ENCODE measurements at regions not wholly inside any gene's neighbourhood (a gene's known extent, or its start where the extent isn't known, plus 50 kb on each side); places are given as distances from the start of the nearest gene placed in this dataset.

GRCh38 chr15:94815110-94815731 lies 583.9 kb downstream of the MCTP2 start:
- H3K79me2 ChIP-seq (ENCODE audit: control insufficient read depth, low read length), result no peaks in the 10 kb centered on the region
- H4K20me1 ChIP-seq (ENCODE audit: control insufficient read depth, insufficient read depth, low read depth, low read length), result no peaks in the 10 kb centered on the region
- H3K4me3 ChIP-seq (ENCODE audit: low read length), result no peak overlapping the region
- no peaks in the 10 kb centered on the region for H3K9me3 ChIP-seq (ENCODE audit: control insufficient read depth, insufficient read depth, low read length)
- no peak overlapping the region for H3K4me2 ChIP-seq (ENCODE audit: low read length)
- H3K4me1 ChIP-seq (ENCODE audit: control insufficient read depth, low read length), result no peaks in the 10 kb centered on the region
- TF ChIP-seq CTCF (IDR thresholded peaks at IDR 0.05; ENCODE audit: low read depth, low read length, poor library complexity, severe bottlenecking), result no peak
- TF ChIP-seq EZH2phosphoT487 (IDR thresholded peaks at IDR 0.05; ENCODE audit: borderline replicate concordance, low read length), result no peak
- no peak overlapping the region for H3K27ac ChIP-seq (ENCODE audit: low read depth, low read length)
- H3F3A ChIP-seq (ENCODE audit: control insufficient read depth, insufficient read depth), result no peaks in the 10 kb centered on the region
- no peaks in the 10 kb centered on the region for H3K27me3 ChIP-seq (ENCODE audit: control insufficient read depth, low read length)
- H3K36me3 ChIP-seq (ENCODE audit: control insufficient read depth, low read length), result no peaks in the 10 kb centered on the region
- H3K9me2 ChIP-seq (replicated peaks; ENCODE audit: control insufficient read depth, low read length), result no peaks in the 10 kb centered on the region

GRCh38 chr15:94815914-94816313 lies 584.6 kb downstream of the MCTP2 start:
- H3K4me2 ChIP-seq (ENCODE audit: low read length), result no peak overlapping the region
- H3K27me3 ChIP-seq (ENCODE audit: control insufficient read depth, low read length), result no peaks in the 10 kb centered on the region
- no peaks in the 10 kb centered on the region for H3F3A ChIP-seq (ENCODE audit: control insufficient read depth, insufficient read depth)
- no peaks in the 10 kb centered on the region for H3K36me3 ChIP-seq (ENCODE audit: control insufficient read depth, low read length)
- no peak overlapping the region for H3K27ac ChIP-seq (ENCODE audit: low read depth, low read length)
- H3K9me3 ChIP-seq (ENCODE audit: control insufficient read depth, insufficient read depth, low read length), result no peaks in the 10 kb centered on the region
- H3K4me3 ChIP-seq (ENCODE audit: low read length), result no peak overlapping the region
- H3K9me2 ChIP-seq (replicated peaks; ENCODE audit: control insufficient read depth, low read length), result no peaks in the 10 kb centered on the region
- no peaks in the 10 kb centered on the region for H3K4me1 ChIP-seq (ENCODE audit: control insufficient read depth, low read length)
- H3K79me2 ChIP-seq (ENCODE audit: control insufficient read depth, low read length), result no peaks in the 10 kb centered on the region
- H4K20me1 ChIP-seq (ENCODE audit: control insufficient read depth, insufficient read depth, low read depth, low read length), result no peaks in the 10 kb centered on the region
- TF ChIP-seq EZH2phosphoT487 (IDR thresholded peaks at IDR 0.05; ENCODE audit: borderline replicate concordance, low read length), result no peak
- TF ChIP-seq CTCF (IDR thresholded peaks at IDR 0.05; ENCODE audit: low read depth, low read length, poor library complexity, severe bottlenecking), result no peak

GRCh38 chr15:94829887-94830884 lies 598.8 kb downstream of the MCTP2 start:
- Histone ChIP-seq H3K4me3 (ENCODE audit: low read length) (no peak overlapping the region), H4K20me1 (ENCODE audit: control insufficient read depth, insufficient read depth, low read depth, low read length) (no peaks in the 10 kb centered on the region), H3K27ac (ENCODE audit: low read depth, low read length) (no peak overlapping the region), H3K9me3 (ENCODE audit: control insufficient read depth, insufficient read depth, low read length) (no peaks in the 10 kb centered on the region), H3K27me3 (ENCODE audit: control insufficient read depth, low read length) (no peaks in the 10 kb centered on the region), H3K4me1 (ENCODE audit: control insufficient read depth, low read length) (no peaks in the 10 kb centered on the region), H3F3A (ENCODE audit: control insufficient read depth, insufficient read depth) (no peaks in the 10 kb centered on the region), H3K79me2 (ENCODE audit: control insufficient read depth, low read length) (no peaks in the 10 kb centered on the region), H3K9me2 (replicated peaks; ENCODE audit: control insufficient read depth, low read length) (no peaks in the 10 kb centered on the region), H3K36me3 (ENCODE audit: control insufficient read depth, low read length) (no peaks in the 10 kb centered on the region), H3K4me2 (ENCODE audit: low read length) (no peak overlapping the region)
- TF ChIP-seq EZH2phosphoT487 (IDR thresholded peaks at IDR 0.05; ENCODE audit: borderline replicate concordance, low read length) (no peak), CTCF (IDR thresholded peaks at IDR 0.05; ENCODE audit: low read depth, low read length, poor library complexity, severe bottlenecking) (no peak)

All from DOHH2 (cell line).